Smooth muscle cell (in vitro differentiated cells): ENCODE measurements at regions not wholly inside any gene's neighbourhood (a gene's known extent, or its start where the extent isn't known, plus 50 kb on each side); places are given as distances from the start of the nearest gene placed in this dataset.

Experiments
- DNase-seq: peaks from one replicate; lab custom pipeline; 2025; ENCODE audit not compliant: unreplicated experiment; lab: John Stamatoyannopoulos, UW
- H2AFZ ChIP-seq: fragments of 200-600 bp; sonication (generic); 2 replicates; pipeline ENCODE4 v1.6.0; 2016; ENCODE audit warnings: antibody characterized with exemption, low read depth, mild to moderate bottlenecking
- H3F3A ChIP-seq: fragments of 200-600 bp; sonication (generic); 2 replicates; pipeline ENCODE4 v1.6.0; 2017; ENCODE audit warnings: antibody characterized with exemption, low read depth
- H3K27ac ChIP-seq: fragments of 200-600 bp; sonication (generic); 2 replicates; pipeline ENCODE4 v1.5.1; 2016; ENCODE audit warnings: low read depth, mild to moderate bottlenecking
- H3K27me3 ChIP-seq: fragments of 200-600 bp; sonication (generic); 2 replicates; pipeline ENCODE4 v1.6.1; 2016; ENCODE audit warnings: low read depth, mild to moderate bottlenecking
- H3K36me3 ChIP-seq: fragments of 200-600 bp; sonication (generic); 2 replicates; pipeline ENCODE4 v1.5.1; 2016; ENCODE audit warnings: low read depth
- H3K4me1 ChIP-seq: fragments of 200-600 bp; sonication (generic); 2 replicates; pipeline ENCODE4 v1.5.1; 2016; ENCODE audit warnings: low read depth
- H3K4me2 ChIP-seq: fragments of 200-600 bp; sonication (generic); 2 replicates; pipeline ENCODE4 v1.6.0; 2016; ENCODE audit warnings: mild to moderate bottlenecking
- H3K4me3 ChIP-seq: fragments of 200-600 bp; sonication (generic); 2 replicates; pipeline ENCODE4 v1.5.1; 2016; ENCODE audit warnings: mild to moderate bottlenecking
- H3K79me2 ChIP-seq: fragments of 200-600 bp; sonication (generic); 2 replicates; pipeline ENCODE4 v1.6.0; 2016; ENCODE audit warnings: low read depth, mild to moderate bottlenecking
- H3K9ac ChIP-seq: fragments of 200-600 bp; sonication (generic); 2 replicates; pipeline ENCODE4 v1.6.0; 2016; ENCODE audit warnings: low read depth
- H3K9me3 ChIP-seq: fragments of 200-600 bp; sonication (generic); replicated peaks from 2 replicates; pipeline ENCODE4 v1.5.1; 2016; ENCODE audit warnings: low read depth
- H4K20me1 ChIP-seq: fragments of 200-600 bp; sonication (generic); 2 replicates; pipeline ENCODE4 v1.6.0; 2016; ENCODE audit warnings: low read depth
- CTCF ChIP-seq: fragments of 200-600 bp; sonication (generic); IDR thresholded peaks from 2 replicates; pipeline ENCODE4 v1.5.1; 2017; ENCODE audit warnings: borderline replicate concordance, mild to moderate bottlenecking, antibody characterized with exemption; ENCODE audit not compliant: insufficient read depth, poor library complexity, severe bottlenecking
- WGBS: methylation state at CpG from one replicate; pipeline ENCODE4 v1.1.7; 2016; ENCODE audit warnings: low lambda C conversion rate; 5-methylcytosine and 5-hydroxymethylcytosine counted together

GRCh38 chr4:63790377-63790776 lies 618.9 kb downstream of the TECRL start:
- no peaks in the 10 kb centered on the region for H3K9me3 ChIP-seq
- no peak overlapping the region for H3K9ac ChIP-seq
- H3K4me3 ChIP-seq: no peak overlapping the region
- DNase-seq: no peak
- no peaks in the 10 kb centered on the region for H3K27me3 ChIP-seq
- no peak for TF ChIP-seq CTCF
- H3K4me1 ChIP-seq: no peaks in the 10 kb centered on the region
- H2AFZ ChIP-seq: no peak overlapping the region
- no peaks in the 10 kb centered on the region for H4K20me1 ChIP-seq
- no peaks in the 10 kb centered on the region for H3K79me2 ChIP-seq
- 91% methylated on average over 5 of the region's 5 CpGs for WGBS
- no peak overlapping the region for H3K27ac ChIP-seq
- no peaks in the 10 kb centered on the region for H3K36me3 ChIP-seq
- no peaks in the 10 kb centered on the region for H3F3A ChIP-seq
- no peak overlapping the region for H3K4me2 ChIP-seq

- Histone ChIP-seq H3K36me3 (no peaks in the 10 kb centered on the region), H3K9me3 (no peaks in the 10 kb centered on the region), H3K27ac (no peak overlapping the region), H3K79me2 (no peaks in the 10 kb centered on the region), H4K20me1 (no peaks in the 10 kb centered on the region), H3F3A (no peaks in the 10 kb centered on the region), H3K27me3 (no peaks in the 10 kb centered on the region), H3K9ac (no peak overlapping the region), H3K4me3 (no peak overlapping the region), H2AFZ (no peak overlapping the region), H3K4me1 (no peaks in the 10 kb centered on the region), H3K4me2 (no peak overlapping the region)
- TF ChIP-seq CTCF: no peak
- WGBS: 71% methylated on average over 1 of the region's 1 CpG
- DNase-seq: no peak
Measured at GRCh38 chr4:63788271-63788670, 621.0 kb downstream of the TECRL start.

- no peaks in the 10 kb centered on the region for H4K20me1 ChIP-seq
- no peak overlapping the region for H3K4me2 ChIP-seq
- no peaks in the 10 kb centered on the region for H3K27me3 ChIP-seq
- H3K79me2 ChIP-seq: no peaks in the 10 kb centered on the region
- DNase-seq: no peak
- H3K4me1 ChIP-seq: no peaks in the 10 kb centered on the region
- H3K36me3 ChIP-seq: no peaks in the 10 kb centered on the region
- no peaks in the 10 kb centered on the region for H3K9me3 ChIP-seq
- H2AFZ ChIP-seq: no peak overlapping the region
- H3F3A ChIP-seq: no peaks in the 10 kb centered on the region
- TF ChIP-seq CTCF: no peak
- H3K4me3 ChIP-seq: no peak overlapping the region
- H3K27ac ChIP-seq: no peak overlapping the region
- 79% methylated on average over 1 of the region's 1 CpG for WGBS
- no peak overlapping the region for H3K9ac ChIP-seq
Measured at GRCh38 chr4:63787326-63787725, 621.9 kb downstream of the TECRL start.

- WGBS: 86% methylated on average over 3 of the region's 3 CpGs
- H3K36me3 ChIP-seq: no peaks in the 10 kb centered on the region
- H3K4me3 ChIP-seq: no peak overlapping the region
- H2AFZ ChIP-seq: no peak overlapping the region
- no peak for TF ChIP-seq CTCF
- no peaks in the 10 kb centered on the region for H3F3A ChIP-seq
- H3K79me2 ChIP-seq: no peaks in the 10 kb centered on the region
- no peak overlapping the region for H3K4me2 ChIP-seq
- no peaks in the 10 kb centered on the region for H3K4me1 ChIP-seq
- no peak overlapping the region for H3K27ac ChIP-seq
- no peak for DNase-seq
- H3K27me3 ChIP-seq: no peaks in the 10 kb centered on the region
- no peak overlapping the region for H3K9ac ChIP-seq
- H4K20me1 ChIP-seq: no peaks in the 10 kb centered on the region
- H3K9me3 ChIP-seq: no peaks in the 10 kb centered on the region
Measured at GRCh38 chr4:63786171-63786570, 623.1 kb downstream of the TECRL start.
